Smooth muscle cell (in vitro differentiated cells): ENCODE measurements at regions not wholly inside any gene's neighbourhood (a gene's known extent, or its start where the extent isn't known, plus 50 kb on each side); places are given as distances from the start of the nearest gene placed in this dataset.

Experiments
- DNase-seq: peaks from one replicate; lab custom pipeline; 2025; ENCODE audit not compliant: unreplicated experiment; lab: John Stamatoyannopoulos, UW
- H2AFZ ChIP-seq: fragments of 200-600 bp; sonication (generic); 2 replicates; pipeline ENCODE4 v1.6.0; 2016; ENCODE audit warnings: antibody characterized with exemption, low read depth, mild to moderate bottlenecking
- H3F3A ChIP-seq: fragments of 200-600 bp; sonication (generic); 2 replicates; pipeline ENCODE4 v1.6.0; 2017; ENCODE audit warnings: antibody characterized with exemption, low read depth
- H3K27ac ChIP-seq: fragments of 200-600 bp; sonication (generic); 2 replicates; pipeline ENCODE4 v1.5.1; 2016; ENCODE audit warnings: low read depth, mild to moderate bottlenecking
- H3K27me3 ChIP-seq: fragments of 200-600 bp; sonication (generic); 2 replicates; pipeline ENCODE4 v1.6.1; 2016; ENCODE audit warnings: low read depth, mild to moderate bottlenecking
- H3K36me3 ChIP-seq: fragments of 200-600 bp; sonication (generic); 2 replicates; pipeline ENCODE4 v1.5.1; 2016; ENCODE audit warnings: low read depth
- H3K4me1 ChIP-seq: fragments of 200-600 bp; sonication (generic); 2 replicates; pipeline ENCODE4 v1.5.1; 2016; ENCODE audit warnings: low read depth
- H3K4me2 ChIP-seq: fragments of 200-600 bp; sonication (generic); 2 replicates; pipeline ENCODE4 v1.6.0; 2016; ENCODE audit warnings: mild to moderate bottlenecking
- H3K4me3 ChIP-seq: fragments of 200-600 bp; sonication (generic); 2 replicates; pipeline ENCODE4 v1.5.1; 2016; ENCODE audit warnings: mild to moderate bottlenecking
- H3K79me2 ChIP-seq: fragments of 200-600 bp; sonication (generic); 2 replicates; pipeline ENCODE4 v1.6.0; 2016; ENCODE audit warnings: low read depth, mild to moderate bottlenecking
- H3K9ac ChIP-seq: fragments of 200-600 bp; sonication (generic); 2 replicates; pipeline ENCODE4 v1.6.0; 2016; ENCODE audit warnings: low read depth
- H3K9me3 ChIP-seq: fragments of 200-600 bp; sonication (generic); replicated peaks from 2 replicates; pipeline ENCODE4 v1.5.1; 2016; ENCODE audit warnings: low read depth
- H4K20me1 ChIP-seq: fragments of 200-600 bp; sonication (generic); 2 replicates; pipeline ENCODE4 v1.6.0; 2016; ENCODE audit warnings: low read depth
- WGBS: methylation state at CpG from one replicate; pipeline ENCODE4 v1.1.7; 2016; ENCODE audit warnings: low lambda C conversion rate; 5-methylcytosine and 5-hydroxymethylcytosine counted together
- TF ChIP-seq, protein P1 (sequence below): fragments of 200-600 bp; sonication (generic); IDR thresholded peaks from 2 replicates; pipeline ENCODE4 v1.5.1; 2017; ENCODE audit warnings: borderline replicate concordance, mild to moderate bottlenecking, antibody characterized with exemption; ENCODE audit not compliant: insufficient read depth, poor library complexity, severe bottlenecking

DNA sequence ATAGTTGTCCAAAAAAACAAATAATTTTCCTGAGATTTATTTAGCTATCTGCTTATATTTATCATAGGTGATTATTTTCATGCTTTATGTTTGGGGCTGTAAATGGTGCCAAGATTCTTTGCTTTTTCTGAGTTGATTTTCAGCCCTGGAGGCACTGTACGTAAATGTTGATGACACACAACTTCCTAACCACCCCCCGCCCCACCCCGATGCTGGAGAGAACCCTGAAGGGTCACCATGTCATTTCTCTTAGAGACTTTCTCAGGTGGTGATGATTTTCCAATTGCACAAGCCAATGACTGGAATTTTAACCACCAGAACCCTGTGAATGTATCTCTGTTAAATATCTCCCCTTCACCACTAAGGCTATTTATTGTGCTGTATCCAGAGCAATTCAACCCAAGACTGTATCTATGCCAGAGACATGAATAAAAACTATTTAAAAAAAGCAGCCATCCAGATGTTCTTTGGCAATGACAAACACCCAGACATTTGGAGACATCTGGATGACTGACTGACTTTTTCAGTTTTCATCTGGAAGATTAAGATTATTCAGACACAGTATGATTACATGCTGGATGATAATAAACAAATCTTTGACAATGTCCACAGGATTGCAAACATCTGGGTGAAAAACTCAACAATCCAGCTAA lies 346.0 kb downstream of the LMX1A start:
- H3K4me2 ChIP-seq = no peak overlapping the region
- no peaks in the 10 kb centered on the region for H3F3A ChIP-seq
- no peak overlapping the region for H3K9ac ChIP-seq
- TF ChIP-seq, protein P1, sequence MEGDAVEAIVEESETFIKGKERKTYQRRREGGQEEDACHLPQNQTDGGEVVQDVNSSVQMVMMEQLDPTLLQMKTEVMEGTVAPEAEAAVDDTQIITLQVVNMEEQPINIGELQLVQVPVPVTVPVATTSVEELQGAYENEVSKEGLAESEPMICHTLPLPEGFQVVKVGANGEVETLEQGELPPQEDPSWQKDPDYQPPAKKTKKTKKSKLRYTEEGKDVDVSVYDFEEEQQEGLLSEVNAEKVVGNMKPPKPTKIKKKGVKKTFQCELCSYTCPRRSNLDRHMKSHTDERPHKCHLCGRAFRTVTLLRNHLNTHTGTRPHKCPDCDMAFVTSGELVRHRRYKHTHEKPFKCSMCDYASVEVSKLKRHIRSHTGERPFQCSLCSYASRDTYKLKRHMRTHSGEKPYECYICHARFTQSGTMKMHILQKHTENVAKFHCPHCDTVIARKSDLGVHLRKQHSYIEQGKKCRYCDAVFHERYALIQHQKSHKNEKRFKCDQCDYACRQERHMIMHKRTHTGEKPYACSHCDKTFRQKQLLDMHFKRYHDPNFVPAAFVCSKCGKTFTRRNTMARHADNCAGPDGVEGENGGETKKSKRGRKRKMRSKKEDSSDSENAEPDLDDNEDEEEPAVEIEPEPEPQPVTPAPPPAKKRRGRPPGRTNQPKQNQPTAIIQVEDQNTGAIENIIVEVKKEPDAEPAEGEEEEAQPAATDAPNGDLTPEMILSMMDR = no peak
- H3K9me3 ChIP-seq = no peaks in the 10 kb centered on the region
- no peaks in the 10 kb centered on the region for H3K4me1 ChIP-seq
- H3K4me3 ChIP-seq = no peak overlapping the region
- no peak overlapping the region for H3K27ac ChIP-seq
- DNase-seq = no peak
- H2AFZ ChIP-seq = no peak overlapping the region
- H4K20me1 ChIP-seq = no peaks in the 10 kb centered on the region
- 61% methylated on average over 3 of the region's 3 CpGs for WGBS
- no peaks in the 10 kb centered on the region for H3K79me2 ChIP-seq
- no peaks in the 10 kb centered on the region for H3K27me3 ChIP-seq
- no peaks in the 10 kb centered on the region for H3K36me3 ChIP-seq

DNA sequence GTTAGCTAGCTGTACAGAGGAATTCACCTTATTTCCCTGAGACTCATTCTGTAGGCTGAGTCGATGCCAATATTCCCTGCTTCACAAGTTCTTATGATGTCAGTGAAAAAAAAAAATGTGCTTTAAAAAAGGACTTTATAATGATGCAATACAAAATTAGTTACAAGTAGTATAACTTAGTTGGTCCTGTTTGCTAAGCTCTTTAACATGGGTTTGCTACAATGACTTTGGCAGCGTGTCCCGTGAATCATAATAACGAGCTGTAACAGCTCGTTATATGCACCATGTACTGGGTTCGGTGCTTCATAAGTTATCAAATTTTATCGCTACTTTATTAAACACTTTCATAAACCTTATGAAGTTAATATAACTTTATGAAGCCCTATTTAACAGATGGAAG lies 349.7 kb downstream of the LMX1A start:
- H3K27ac ChIP-seq = no peak overlapping the region
- 98% methylated on average over 7 of the region's 7 CpGs for WGBS
- H3K4me1 ChIP-seq = no peaks in the 10 kb centered on the region
- H3K36me3 ChIP-seq = no peaks in the 10 kb centered on the region
- TF ChIP-seq, protein P1 = no peak
- H3K4me3 ChIP-seq = no peak overlapping the region
- DNase-seq = no peak
- H3K27me3 ChIP-seq = no peaks in the 10 kb centered on the region
- H3K9ac ChIP-seq = no peak overlapping the region
- no peaks in the 10 kb centered on the region for H3K79me2 ChIP-seq
- peaks cover 3% of the 10 kb centered on the region for H3K9me3 ChIP-seq
- no peaks in the 10 kb centered on the region for H3F3A ChIP-seq
- H3K4me2 ChIP-seq = no peak overlapping the region
- no peak overlapping the region for H2AFZ ChIP-seq
- no peaks in the 10 kb centered on the region for H4K20me1 ChIP-seq

GRCh38 chr1:164999146-164999545 lies 357.4 kb downstream of the LMX1A start:
- Histone ChIP-seq H4K20me1 (no peaks in the 10 kb centered on the region), H3K4me3 (no peak overlapping the region), H3K27ac (no peak overlapping the region), H3K4me2 (no peak overlapping the region), H3K4me1 (no peaks in the 10 kb centered on the region), H3K79me2 (no peaks in the 10 kb centered on the region), H3K27me3 (no peaks in the 10 kb centered on the region), H3F3A (no peaks in the 10 kb centered on the region), H3K9me3 (peaks cover 3% of the 10 kb centered on the region), H3K36me3 (no peaks in the 10 kb centered on the region), H3K9ac (no peak overlapping the region), H2AFZ (no peak overlapping the region)
- TF ChIP-seq, protein P1 = no peak
- DNase-seq = no peak
- WGBS = 9% methylated on average over 5 of the region's 5 CpGs

DNA sequence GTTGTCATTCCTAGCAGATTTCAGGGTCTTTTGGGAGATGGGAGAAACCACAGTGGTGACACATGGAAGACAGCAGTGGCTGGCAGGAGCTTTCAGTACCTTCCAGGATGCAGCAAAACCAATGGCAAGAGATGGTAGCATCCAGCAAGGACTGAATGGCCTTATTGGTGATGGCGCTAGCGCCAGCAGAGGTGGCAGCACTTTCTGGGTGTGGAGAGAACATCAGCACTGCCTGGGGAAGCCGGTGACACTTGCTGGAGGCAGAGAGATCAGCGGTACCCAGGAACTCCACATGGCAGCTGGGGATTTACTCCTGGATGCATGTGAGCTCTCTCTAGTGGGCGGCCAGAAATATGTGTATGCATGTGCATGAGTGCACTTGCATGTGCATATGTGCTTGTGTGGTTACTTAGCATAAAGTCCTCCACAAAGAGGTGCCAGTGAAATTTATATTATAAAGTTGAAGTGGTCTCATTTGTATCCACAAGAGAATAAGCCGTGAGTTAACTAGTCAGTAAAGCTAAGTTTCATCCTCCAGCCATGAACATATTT lies 364.7 kb downstream of the LMX1A start:
- H3K27me3 ChIP-seq = no peaks in the 10 kb centered on the region
- H3K4me2 ChIP-seq = no peak overlapping the region
- no peak overlapping the region for H3K4me3 ChIP-seq
- H4K20me1 ChIP-seq = no peaks in the 10 kb centered on the region
- H3K9ac ChIP-seq = no peak overlapping the region
- H3K4me1 ChIP-seq = no peaks in the 10 kb centered on the region
- H3K27ac ChIP-seq = no peak overlapping the region
- H3F3A ChIP-seq = no peaks in the 10 kb centered on the region
- no peaks in the 10 kb centered on the region for H3K9me3 ChIP-seq
- 89% methylated on average over 6 of the region's 6 CpGs for WGBS
- H2AFZ ChIP-seq = no peak overlapping the region
- DNase-seq = no peak
- H3K36me3 ChIP-seq = no peaks in the 10 kb centered on the region
- no peaks in the 10 kb centered on the region for H3K79me2 ChIP-seq
- TF ChIP-seq, protein P1 = no peak
